ENCODE measurements at regions not wholly inside any gene's neighbourhood (a gene's known extent, or its start where the extent isn't known, plus 50 kb on each side); places are given as distances from the start of the nearest gene placed in this dataset.

GRCh38 chr20:52748990-52749389, 223.2 kb upstream of the TSHZ2 start:
- no peak for DNase-seq (ENCODE audit: low read depth)
- no peak overlapping the region for H3K4me3 ChIP-seq (replicated peaks; ENCODE audit: low read depth, low read length)
- TF ChIP-seq CTCF (IDR thresholded peaks at IDR 0.05; ENCODE audit: low read length, missing control alignments), result no peak

GRCh38 chr20:52748285-52748932, 223.7 kb upstream of the TSHZ2 start:
- DNase-seq (ENCODE audit: low read depth), result peak; percentile 18
- no peak for TF ChIP-seq CTCF (IDR thresholded peaks at IDR 0.05; ENCODE audit: low read length, missing control alignments)
- no peak overlapping the region for H3K4me3 ChIP-seq (replicated peaks; ENCODE audit: low read depth, low read length)

GRCh38 chr20:52747845-52748284, 224.3 kb upstream of the TSHZ2 start:
- peak; percentile 24 for DNase-seq (ENCODE audit: low read depth)
- H3K4me3 ChIP-seq (replicated peaks; ENCODE audit: low read depth, low read length), result no peak overlapping the region
- peak; percentile 35 for TF ChIP-seq CTCF (IDR thresholded peaks at IDR 0.05; ENCODE audit: low read length, missing control alignments)

GRCh38 chr20:52746770-52747169, 225.4 kb upstream of the TSHZ2 start:
- no peak for DNase-seq (ENCODE audit: low read depth)
- TF ChIP-seq CTCF (IDR thresholded peaks at IDR 0.05; ENCODE audit: low read length, missing control alignments), result no peak

GRCh38 chr20:52746190-52746589, 226.0 kb upstream of the TSHZ2 start:
- no peak overlapping the region for H3K4me3 ChIP-seq (replicated peaks; ENCODE audit: low read depth, low read length)
- DNase-seq (ENCODE audit: low read depth), result peak; percentile 13
- no peak for TF ChIP-seq CTCF (IDR thresholded peaks at IDR 0.05; ENCODE audit: low read length, missing control alignments)

More at GRCh38 chr20:52746770-52747169, 225.4 kb upstream of the TSHZ2 start:
- no peak overlapping the region for H3K4me3 ChIP-seq (replicated peaks; ENCODE audit: low read depth, low read length)

GRCh38 chr20:52744441-52744840, 227.7 kb upstream of the TSHZ2 start:
- TF ChIP-seq CTCF (IDR thresholded peaks at IDR 0.05; ENCODE audit: low read length, missing control alignments), result no peak
- no peak for DNase-seq (ENCODE audit: low read depth)
- H3K4me3 ChIP-seq (replicated peaks; ENCODE audit: low read depth, low read length), result no peak overlapping the region

- no peak for DNase-seq (ENCODE audit: low read depth)
- H3K4me3 ChIP-seq (replicated peaks; ENCODE audit: low read depth, low read length), result no peak overlapping the region
- TF ChIP-seq CTCF (IDR thresholded peaks at IDR 0.05; ENCODE audit: low read length, missing control alignments), result no peak
Observed at GRCh38 chr20:52738081-52738480, 234.1 kb upstream of the TSHZ2 start.
